ENCODE measurements at regions not wholly inside any gene's neighbourhood (a gene's known extent, or its start where the extent isn't known, plus 50 kb on each side); places are given as distances from the start of the nearest gene placed in this dataset.

- TF ChIP-seq ZNF407 (IDR thresholded peaks at IDR 0.05; ENCODE audit: low read depth) (0 out of 2 replicates have a peak, but pooled peaks have one; percentile 37), SMARCE1 (IDR thresholded peaks at IDR 0.05) (no peak), THRB (CRISPR knock-in tag; conservative IDR thresholded peaks at IDR 0.05) (no peak), ZBTB11 (CRISPR knock-in tag; IDR thresholded peaks at IDR 0.05) (no peak), CC2D1A (IDR thresholded peaks at IDR 0.05) (no peak), SLC30A9 (CRISPR knock-in tag; IDR thresholded peaks at IDR 0.05) (no peak)
- BruUV-seq (replicated peaks) = no TSS peak
- Histone ChIP-seq H3K4me3 (no peak overlapping the region), H3K36me3 (ENCODE audit: control insufficient read depth, insufficient read depth, low read length) (no peaks in the 10 kb centered on the region), H3K79me2 (ENCODE audit: control insufficient read depth, insufficient read depth, low read length) (no peaks in the 10 kb centered on the region), H3K4me2 (ENCODE audit: insufficient read depth, low read length) (no peak overlapping the region), H3K9me1 (ENCODE audit: control insufficient read depth, insufficient read depth, low read length) (no peaks in the 10 kb centered on the region), H3K9me3 (replicated peaks; ENCODE audit: control insufficient read depth, insufficient read depth, low read depth, low read length) (no peaks in the 10 kb centered on the region), H2AFZ (ENCODE audit: low read depth, low read length) (no peak overlapping the region), H4K20me1 (replicated peaks; ENCODE audit: control insufficient read depth, insufficient read depth, low read length) (no peaks in the 10 kb centered on the region; the same call in 1 of the 2 replicates), H3K27me3 (ENCODE audit: control insufficient read depth in 2 of 2, insufficient read depth in 2 of 2, low read length in 2 of 2) (peaks cover 0 to 23% of the 10 kb centered on the region in 2 experiments; a peak in 2 of 5 replicates), H3K4me1 (replicated peaks in 1 of 2; ENCODE audit: control insufficient read depth in 2 of 2, insufficient read depth in 2 of 2, low read length in 2 of 2) (no peaks in the 10 kb centered on the region), H3K9ac (ENCODE audit: insufficient read depth in 1 of 2, low read depth in 2 of 2, low read length in 2 of 2) (no peak overlapping the region), H3K27ac (ENCODE audit: extremely low read depth, low read depth, low read length) (no peak overlapping the region)
- intact Hi-C loops (cut with micrococcal nuclease) = loop anchor here (5.0 kb wide), 2 partner anchors 609 to 764 kb away; no protein-coding TSS in a partner anchor
- 0% methylated on average over 13 of the region's 13 CpGs for WGBS (ENCODE audit: insufficient coverage, low coverage, missing lambda C conversion rate)
- CTCF ChIA-PET (ENCODE audit: low intra/inter-chr PET ratio) = interaction anchor here (0.6 kb wide), 1 partner anchor 295 kb away, joined by 3 read pairs; no protein-coding TSS in a partner anchor
- DNase-seq (ENCODE audit: extremely low read depth in 1 of 4, low spot score in 3 of 4) (no peak), ATAC-seq (no peak), FAIRE-seq (no peak)
- in situ Hi-C loops (cut with MboI) = no loop called here
- POLR2A ChIA-PET = no interaction called here
These were observed 85.0 kb upstream of the RCN1 start for GRCh38 chr11:32005786-32006416.
